Stimulated activated CD4-positive, alpha-beta T cell treated with anti-CD3 and anti-CD28 coated beads, Interleukin-15, amount 100 ng/mL, for 24 hours (primary cell): ENCODE measurements at regions not wholly inside any gene's neighbourhood (a gene's known extent, or its start where the extent isn't known, plus 50 kb on each side); places are given as distances from the start of the nearest gene placed in this dataset.

Experiments used
- DNase-seq: peaks from one replicate; pipeline ENCODE4 v3.0.0-alpha.2; 2020

- DNase-seq = no peak
These were observed 295.3 kb upstream of the UBE2E2 start for GRCh38 chr3:22907796-22908195.

GRCh38 chr3:22908989-22909507 lies 294.1 kb upstream of the UBE2E2 start:
- no peak for DNase-seq

DNA sequence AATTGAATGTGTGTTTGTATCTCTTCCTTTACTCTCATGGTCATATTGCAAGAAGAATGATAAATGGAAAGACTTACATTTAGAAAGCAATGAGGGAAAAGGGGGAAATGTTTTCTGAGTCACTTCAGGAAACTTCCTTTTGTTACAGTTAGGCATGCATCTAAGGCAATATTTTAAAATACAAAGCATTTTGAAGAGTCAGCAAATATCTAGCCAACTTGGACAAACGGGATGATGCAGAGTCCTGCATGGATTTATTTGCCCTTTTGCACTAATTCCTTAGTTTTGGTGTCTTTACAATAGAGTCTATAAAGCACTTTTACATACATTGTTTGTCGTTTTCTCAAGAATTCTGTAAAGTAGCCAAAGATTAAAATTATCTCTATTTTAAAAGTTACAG lies 286.2 kb upstream of the UBE2E2 start:
- no peak for DNase-seq

DNA sequence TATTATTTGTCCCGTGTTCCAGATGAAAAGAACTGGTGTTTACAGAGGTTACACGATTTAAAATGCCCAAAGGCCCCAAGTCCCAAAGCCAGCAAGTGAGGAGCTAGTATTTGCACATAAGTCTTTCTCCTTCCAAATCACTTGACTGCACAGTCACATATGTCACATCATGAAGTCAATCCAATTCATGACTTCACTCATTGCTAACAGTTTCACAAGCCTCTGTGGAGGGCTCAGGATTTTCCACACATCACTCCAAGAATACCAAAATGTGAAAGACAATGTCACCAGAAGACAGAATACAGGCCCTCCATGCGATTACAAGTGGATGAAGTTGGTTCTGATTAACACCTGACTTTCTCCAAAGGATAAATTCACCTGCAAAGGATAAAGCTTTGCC lies 283.1 kb upstream of the UBE2E2 start:
- DNase-seq = no peak

DNA sequence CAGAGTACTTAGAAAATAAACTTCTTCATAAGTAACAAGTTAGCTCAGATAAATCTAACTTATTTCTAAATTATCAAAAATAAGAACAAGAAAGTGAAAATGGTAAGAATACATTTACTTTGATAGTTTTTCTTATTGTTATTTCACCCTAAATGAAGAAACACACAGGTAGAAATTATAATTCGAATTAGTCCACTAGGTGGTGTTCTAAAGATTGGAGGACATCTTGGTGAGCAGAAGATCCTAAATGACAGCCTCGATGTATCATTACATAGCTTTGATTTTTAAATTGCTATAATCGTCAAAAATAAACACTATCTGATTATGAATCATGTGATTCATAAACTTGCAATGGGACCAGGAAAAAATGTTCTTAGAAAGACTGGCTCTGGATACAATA lies 280.8 kb upstream of the UBE2E2 start:
- DNase-seq = no peak

DNA sequence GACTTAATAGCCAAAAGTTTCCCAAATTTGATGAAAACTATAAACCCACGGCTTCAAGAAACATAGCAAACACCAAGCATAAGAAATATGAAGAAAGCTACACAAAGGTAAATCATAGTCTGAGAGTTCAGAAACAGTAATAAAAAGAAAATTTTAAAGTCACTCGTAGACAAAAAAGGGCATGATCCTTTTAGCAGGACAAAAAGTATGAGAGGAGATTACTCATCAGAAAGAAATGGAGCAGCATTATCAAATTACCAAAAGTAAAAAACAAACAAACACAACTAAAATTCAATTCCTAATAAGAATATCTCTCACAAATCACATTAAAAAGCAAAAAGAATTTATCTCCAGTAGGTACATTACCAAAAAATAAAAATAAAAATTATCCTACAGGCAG lies 279.4 kb upstream of the UBE2E2 start:
- no peak for DNase-seq

GRCh38 chr3:22928216-22929110 lies 274.7 kb upstream of the UBE2E2 start:
- DNase-seq = no peak

GRCh38 chr3:22933051-22933840 lies 269.9 kb upstream of the UBE2E2 start:
- no peak for DNase-seq

DNA sequence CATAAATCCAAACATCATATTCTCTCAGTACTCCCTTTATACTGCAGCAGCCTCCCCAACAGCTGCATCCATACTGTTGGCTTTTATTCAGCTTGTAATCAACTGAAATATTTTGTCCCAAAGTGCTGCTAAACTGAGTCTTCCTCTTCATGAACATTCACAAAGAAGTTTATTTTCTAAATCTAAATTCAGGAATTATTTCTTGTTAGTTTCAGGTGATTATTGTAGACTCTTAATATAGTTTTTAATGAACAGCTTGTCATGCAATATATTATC lies 269.3 kb upstream of the UBE2E2 start:
- no peak for DNase-seq

- no peak for DNase-seq
These were observed 268.1 kb upstream of the UBE2E2 start for GRCh38 chr3:22935040-22935439.

GRCh38 chr3:22937536-22937935 lies 265.6 kb upstream of the UBE2E2 start:
- DNase-seq = no peak

DNA sequence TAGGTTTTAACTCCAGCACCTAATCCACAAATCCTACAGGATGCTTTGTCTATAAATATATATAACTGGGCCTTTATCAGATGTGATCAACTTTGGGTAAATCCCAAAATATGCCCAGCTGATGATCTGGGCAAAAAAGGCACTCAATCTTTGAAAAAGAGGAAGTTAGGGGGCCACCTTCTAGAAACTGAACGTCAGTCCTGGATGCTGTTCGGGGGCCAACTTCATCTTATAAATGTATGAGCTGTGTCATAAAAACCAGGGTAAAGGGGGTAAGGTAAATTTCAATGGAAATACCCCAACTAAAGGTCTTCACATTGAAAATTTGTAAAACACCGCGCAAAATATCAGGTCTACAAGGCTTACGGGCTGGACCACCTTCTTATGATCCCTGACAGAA lies 264.4 kb upstream of the UBE2E2 start:
- DNase-seq = no peak

DNA sequence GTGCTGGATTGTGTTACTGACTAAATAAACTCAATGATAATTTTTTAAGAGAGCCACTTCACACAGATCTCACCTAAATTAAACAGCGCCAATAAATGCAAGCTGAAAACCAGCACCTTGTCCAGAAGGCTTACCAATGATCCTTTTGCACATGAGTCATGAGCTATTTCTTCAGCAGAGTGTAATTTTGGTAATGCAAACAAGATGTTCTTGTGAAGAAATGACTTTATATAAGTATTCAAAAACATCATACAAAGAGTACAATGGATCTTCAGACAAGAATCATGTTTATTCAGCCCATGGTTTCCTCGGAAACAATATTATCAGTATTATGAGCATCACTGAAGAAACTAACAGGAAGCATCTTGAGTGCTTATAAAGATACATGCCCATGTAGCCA lies 263.8 kb upstream of the UBE2E2 start:
- DNase-seq = no peak

DNA sequence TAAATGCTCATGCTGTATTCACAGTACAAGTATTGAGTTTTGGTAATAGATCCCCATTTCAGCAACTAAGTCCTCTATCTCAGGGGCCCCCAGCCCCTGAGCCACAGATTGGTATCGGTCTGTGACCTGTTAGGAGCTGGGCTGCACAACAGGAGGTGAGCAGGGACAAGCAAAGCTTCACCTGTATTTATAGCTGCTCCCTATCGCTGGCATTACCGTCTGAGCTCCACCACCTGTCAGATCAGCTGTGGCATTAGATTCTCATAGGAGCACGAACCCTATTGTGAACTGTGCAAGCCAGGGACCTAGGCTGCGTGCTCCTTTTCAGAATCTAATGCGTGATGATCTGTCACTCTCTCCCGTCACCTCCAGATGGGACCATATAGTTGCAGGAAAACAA lies 262.8 kb upstream of the UBE2E2 start:
- no peak for DNase-seq

- DNase-seq = no peak
These were observed 260.1 kb upstream of the UBE2E2 start for GRCh38 chr3:22942981-22943380.

GRCh38 chr3:22947851-22948250 lies 255.3 kb upstream of the UBE2E2 start:
- no peak for DNase-seq

GRCh38 chr3:22951910-22952309 lies 251.2 kb upstream of the UBE2E2 start:
- no peak for DNase-seq

GRCh38 chr3:22952860-22953259 lies 250.3 kb upstream of the UBE2E2 start:
- DNase-seq = no peak

DNA sequence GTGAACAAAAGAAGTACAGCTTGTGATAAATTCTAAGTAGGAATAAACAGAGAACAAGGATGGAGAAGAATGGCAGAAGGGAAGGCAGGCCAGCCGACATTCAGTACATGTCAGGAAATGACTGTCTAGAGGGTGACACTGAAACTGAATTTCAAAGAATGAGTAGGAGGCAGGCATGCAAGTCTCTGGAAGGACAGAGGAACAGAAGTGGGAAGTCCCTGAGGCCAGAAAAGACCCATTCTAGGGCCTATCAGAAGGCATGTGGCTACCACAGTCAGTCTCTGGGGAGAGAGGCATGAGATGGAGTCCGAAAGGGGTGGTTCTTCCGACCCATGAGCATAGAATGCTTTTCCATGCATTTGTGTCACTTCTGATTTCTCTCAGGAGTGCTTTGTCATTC lies 243.5 kb upstream of the UBE2E2 start:
- DNase-seq = no peak

DNA sequence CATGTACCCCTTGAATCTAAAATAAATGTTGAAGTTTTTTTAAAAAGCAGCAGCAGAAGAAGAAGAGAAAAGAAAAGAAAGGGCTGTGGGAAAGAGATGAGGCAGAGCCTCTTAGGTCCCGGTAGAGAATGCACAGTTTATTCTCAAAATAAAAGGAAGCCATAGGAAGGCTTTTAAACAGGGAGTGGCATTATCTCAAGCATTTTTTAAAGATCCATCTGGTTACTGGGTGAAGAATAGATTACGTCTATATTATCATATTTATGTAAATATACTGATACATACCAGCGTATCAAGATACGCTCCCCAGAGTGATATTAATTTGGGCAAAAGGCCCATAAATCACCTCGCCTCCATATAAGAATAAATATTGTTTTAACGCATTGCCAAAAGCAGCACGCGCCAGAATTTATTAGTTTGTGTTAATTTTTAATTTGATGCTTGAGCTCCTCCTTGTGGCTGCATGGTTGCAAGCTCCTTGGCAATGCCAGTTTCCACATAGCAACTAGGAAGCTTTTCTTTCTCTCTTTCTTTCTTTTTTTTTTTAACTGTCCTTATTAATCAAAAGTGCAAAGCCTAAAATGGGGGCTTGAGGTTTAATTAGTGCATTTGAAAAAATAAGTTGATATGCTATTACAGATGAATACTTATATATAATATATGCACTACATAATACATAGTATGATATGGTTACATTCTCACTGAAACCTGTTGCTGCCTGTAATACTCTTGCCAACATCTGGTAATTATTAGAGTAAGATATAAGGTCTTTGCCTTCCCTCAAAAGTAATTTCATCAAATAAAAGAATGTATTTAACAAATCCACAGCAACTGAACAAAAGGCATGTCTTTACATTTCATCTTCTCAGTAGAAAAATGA lies 242.8 kb upstream of the UBE2E2 start:
- DNase-seq = peak; percentile 12

- no peak for DNase-seq
These were observed 240.9 kb upstream of the UBE2E2 start for GRCh38 chr3:22962244-22962643.

DNA sequence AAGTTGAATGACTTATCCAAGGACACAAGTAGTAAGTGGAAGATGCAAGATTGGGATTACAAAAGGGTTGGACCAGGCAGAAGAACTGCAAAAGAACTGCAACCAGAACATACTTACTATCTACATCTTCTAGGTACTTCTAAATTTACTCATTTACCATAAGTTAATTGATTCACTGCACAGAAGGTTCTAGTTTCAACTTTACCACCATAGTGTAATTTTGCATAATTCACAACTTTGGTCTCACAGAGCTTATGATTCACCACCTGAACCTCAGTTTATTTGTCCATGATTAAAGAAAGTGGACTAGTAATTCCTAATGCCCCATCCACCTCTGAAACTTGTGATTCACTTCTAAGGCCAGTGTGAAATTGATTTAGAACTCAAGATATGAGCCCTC lies 236.8 kb upstream of the UBE2E2 start:
- DNase-seq = no peak

- no peak for DNase-seq
These were observed 233.9 kb upstream of the UBE2E2 start for GRCh38 chr3:22969276-22969675.
